ENCODE measurements at regions not wholly inside any gene's neighbourhood (a gene's known extent, or its start where the extent isn't known, plus 50 kb on each side); places are given as distances from the start of the nearest gene placed in this dataset.

DNA sequence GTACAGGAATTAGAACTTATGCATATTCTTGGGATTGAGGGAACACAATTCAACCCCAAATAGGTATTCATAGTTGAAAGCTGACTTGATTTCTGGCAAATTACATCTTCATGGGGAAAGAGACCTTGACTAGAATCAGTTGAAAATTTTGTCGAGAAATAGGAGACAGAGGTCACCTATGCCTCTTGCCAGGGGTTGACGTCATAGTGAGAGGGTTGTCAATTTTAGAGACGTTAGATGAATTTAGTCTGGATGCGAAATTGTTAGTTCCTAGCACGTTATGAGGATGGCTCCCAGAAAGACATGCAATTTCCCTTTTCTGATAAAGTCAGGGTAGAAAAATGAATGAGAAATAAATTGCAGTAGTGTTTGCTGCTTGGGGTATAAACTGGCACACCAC is 59.3 kb downstream of the SEC61G start:
- TF ChIP-seq, protein P1, sequence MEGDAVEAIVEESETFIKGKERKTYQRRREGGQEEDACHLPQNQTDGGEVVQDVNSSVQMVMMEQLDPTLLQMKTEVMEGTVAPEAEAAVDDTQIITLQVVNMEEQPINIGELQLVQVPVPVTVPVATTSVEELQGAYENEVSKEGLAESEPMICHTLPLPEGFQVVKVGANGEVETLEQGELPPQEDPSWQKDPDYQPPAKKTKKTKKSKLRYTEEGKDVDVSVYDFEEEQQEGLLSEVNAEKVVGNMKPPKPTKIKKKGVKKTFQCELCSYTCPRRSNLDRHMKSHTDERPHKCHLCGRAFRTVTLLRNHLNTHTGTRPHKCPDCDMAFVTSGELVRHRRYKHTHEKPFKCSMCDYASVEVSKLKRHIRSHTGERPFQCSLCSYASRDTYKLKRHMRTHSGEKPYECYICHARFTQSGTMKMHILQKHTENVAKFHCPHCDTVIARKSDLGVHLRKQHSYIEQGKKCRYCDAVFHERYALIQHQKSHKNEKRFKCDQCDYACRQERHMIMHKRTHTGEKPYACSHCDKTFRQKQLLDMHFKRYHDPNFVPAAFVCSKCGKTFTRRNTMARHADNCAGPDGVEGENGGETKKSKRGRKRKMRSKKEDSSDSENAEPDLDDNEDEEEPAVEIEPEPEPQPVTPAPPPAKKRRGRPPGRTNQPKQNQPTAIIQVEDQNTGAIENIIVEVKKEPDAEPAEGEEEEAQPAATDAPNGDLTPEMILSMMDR (IDR thresholded peaks at IDR 0.05; ENCODE audit: borderline replicate concordance, extremely low read depth, low read length, poor library complexity, severe bottlenecking): no peak
- TF ChIP-seq EZH2 (IDR thresholded peaks at IDR 0.05; ENCODE audit: borderline replicate concordance, low read depth, low read length, severe bottlenecking): no peak
